ENCODE measurements at regions not wholly inside any gene's neighbourhood (a gene's known extent, or its start where the extent isn't known, plus 50 kb on each side); places are given as distances from the start of the nearest gene placed in this dataset.

DNA sequence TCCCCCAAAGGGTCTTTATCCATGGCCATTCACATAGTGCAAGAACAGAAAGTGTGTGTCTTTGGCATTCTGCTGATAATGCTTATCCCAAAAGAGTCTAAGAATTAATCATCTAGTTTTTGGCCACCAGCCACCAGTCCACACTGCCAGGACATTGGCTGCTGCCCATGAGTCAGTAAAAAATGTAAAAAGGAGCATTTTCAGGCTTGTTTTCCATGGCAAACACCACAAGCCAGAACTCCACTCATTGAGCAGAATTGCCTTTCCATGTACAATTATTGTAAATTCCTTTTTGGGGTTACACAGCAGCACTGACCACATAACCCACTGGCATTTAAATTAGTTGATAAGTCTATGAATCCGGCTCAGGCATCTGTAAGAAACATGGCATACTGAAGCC, 89.2 kb upstream of the PRDX4 start:
- no peaks in the 10 kb centered on the region for H3K4me1 ChIP-seq
- H3K27me3 ChIP-seq = no peaks in the 10 kb centered on the region
- H3K9me3 ChIP-seq (replicated peaks) = no peaks in the 10 kb centered on the region
- H3K27ac ChIP-seq = no peak overlapping the region
- no peaks in the 10 kb centered on the region for H3K36me3 ChIP-seq
- no peak overlapping the region for H3K4me3 ChIP-seq
- no peak for DNase-seq

DNA sequence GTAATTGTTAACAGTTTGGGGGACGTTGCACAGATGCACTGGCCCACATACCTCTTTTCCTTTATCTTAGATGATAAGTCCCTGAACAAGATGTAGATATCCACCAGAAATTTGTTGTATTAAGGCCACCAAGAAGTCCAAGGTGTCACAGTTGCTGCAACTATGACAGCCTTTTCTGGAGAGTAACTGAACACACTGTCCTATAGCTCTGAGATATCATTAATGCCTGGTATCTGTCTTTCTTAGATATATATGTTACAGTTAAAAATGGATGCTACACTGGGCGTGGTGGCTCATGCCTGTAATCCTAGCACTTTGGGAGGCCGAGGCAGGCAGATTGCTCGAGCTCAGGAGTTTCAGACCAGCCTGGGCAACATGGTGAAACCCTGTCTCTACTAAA, 77.8 kb upstream of the PRDX4 start:
- H3K4me3 ChIP-seq = no peak overlapping the region
- H3K4me1 ChIP-seq = no peaks in the 10 kb centered on the region
- no peak for DNase-seq
- H3K36me3 ChIP-seq = no peaks in the 10 kb centered on the region
- no peaks in the 10 kb centered on the region for H3K9me3 ChIP-seq (replicated peaks)
- no peaks in the 10 kb centered on the region for H3K27me3 ChIP-seq
- H3K27ac ChIP-seq = no peak overlapping the region

DNA sequence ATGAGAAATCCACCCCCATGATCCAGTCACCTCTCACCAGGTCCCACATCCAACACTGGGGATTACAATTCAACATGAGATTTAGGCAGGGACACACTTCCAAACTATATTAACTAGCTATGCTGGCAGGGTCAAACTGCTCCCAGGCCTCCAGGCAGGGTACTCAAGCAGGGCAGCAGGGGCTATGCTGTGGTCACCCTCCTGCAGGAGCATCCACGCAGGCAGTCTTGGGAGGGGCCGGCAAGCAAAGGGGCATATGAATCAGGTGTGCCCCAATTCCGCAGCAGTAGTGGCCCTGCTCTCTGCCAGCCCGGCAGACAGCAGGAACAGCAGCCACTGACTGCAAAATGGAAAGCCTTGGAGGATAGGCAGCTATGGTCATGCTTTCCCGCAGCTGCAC, 74.6 kb upstream of the PRDX4 start:
- Histone ChIP-seq H3K4me3 (no peak overlapping the region), H3K9me3 (replicated peaks) (no peaks in the 10 kb centered on the region), H3K4me1 (no peaks in the 10 kb centered on the region; the same call in 1 of the 2 replicates), H3K27ac (no peak overlapping the region), H3K36me3 (no peaks in the 10 kb centered on the region), H3K27me3 (no peaks in the 10 kb centered on the region)
- DNase-seq = no peak

DNA sequence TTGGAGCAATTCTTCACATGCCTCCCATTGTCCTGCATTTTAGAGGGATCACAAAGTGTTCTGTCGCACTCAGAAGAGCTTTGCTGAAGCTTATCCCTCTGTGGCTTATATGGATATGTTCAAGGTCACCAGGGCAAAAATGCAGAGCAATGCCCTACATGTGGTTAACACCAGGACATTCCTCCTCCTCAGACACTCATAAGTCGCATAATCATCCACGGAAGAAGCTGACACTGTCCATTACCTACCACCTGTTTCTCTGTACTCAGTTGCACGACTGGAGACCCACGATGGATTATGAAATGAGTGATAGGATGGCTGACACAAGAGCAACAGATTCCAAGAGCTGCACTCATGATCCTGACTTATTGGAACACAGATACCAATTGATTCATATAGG, 68.7 kb upstream of the PRDX4 start:
- no peak overlapping the region for H3K4me3 ChIP-seq
- H3K27ac ChIP-seq = no peak overlapping the region
- no peaks in the 10 kb centered on the region for H3K27me3 ChIP-seq
- H3K4me1 ChIP-seq = peaks cover 10% of the 10 kb centered on the region; the same call in 1 of the 2 replicates
- peak; percentile 13 to 52 for DNase-seq
- H3K9me3 ChIP-seq (replicated peaks) = no peaks in the 10 kb centered on the region
- H3K36me3 ChIP-seq = no peaks in the 10 kb centered on the region

DNA sequence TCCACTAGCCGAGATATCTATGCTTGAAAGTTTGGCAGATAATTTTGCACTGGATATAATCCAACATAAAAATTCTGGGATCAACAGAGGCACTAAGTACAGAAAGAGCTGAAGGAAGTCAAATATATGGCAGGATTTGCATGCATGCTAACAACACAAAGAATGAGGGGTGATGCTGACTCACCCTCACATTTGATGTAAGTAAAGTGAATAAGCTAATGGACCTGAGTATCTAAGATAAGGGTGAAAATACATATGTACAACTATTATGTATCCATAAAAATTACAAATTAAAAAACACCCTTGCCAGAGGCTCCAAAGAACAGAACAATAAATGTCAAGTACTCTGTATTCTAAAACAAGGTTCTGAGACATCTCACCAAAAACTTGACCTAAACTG, 63.8 kb upstream of the PRDX4 start:
- H3K36me3 ChIP-seq = no peaks in the 10 kb centered on the region
- H3K27me3 ChIP-seq = no peaks in the 10 kb centered on the region
- no peak overlapping the region for H3K27ac ChIP-seq
- H3K9me3 ChIP-seq (replicated peaks) = no peaks in the 10 kb centered on the region
- DNase-seq = no peak
- H3K4me3 ChIP-seq = no peak overlapping the region
- H3K4me1 ChIP-seq = peaks cover 5% of the 10 kb centered on the region; the same call in 1 of the 2 replicates

DNA sequence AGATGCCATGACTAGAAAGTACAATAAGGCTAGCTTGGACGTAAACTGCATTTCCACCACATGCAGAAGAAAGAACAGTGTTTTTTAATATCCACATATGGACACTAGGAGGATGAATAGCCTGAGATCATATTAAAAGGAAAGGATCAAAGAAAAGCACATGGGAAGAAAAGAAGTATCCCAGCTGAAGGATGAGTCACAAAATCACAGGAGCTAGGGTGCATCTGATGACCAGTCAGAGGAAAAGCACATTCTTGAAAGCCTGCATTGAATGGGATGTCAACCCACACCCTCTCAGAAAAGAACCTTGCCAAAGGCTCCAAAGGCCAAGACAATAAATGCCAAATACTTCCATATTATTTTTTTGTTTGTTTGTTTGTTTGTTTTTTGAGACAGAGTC, 56.8 kb upstream of the PRDX4 start:
- no peaks in the 10 kb centered on the region for H3K36me3 ChIP-seq
- no peaks in the 10 kb centered on the region for H3K27me3 ChIP-seq
- no peak overlapping the region for H3K27ac ChIP-seq
- no peak overlapping the region for H3K4me3 ChIP-seq
- H3K4me1 ChIP-seq = no peaks in the 10 kb centered on the region
- no peak for DNase-seq
- no peaks in the 10 kb centered on the region for H3K9me3 ChIP-seq (replicated peaks)

DNA sequence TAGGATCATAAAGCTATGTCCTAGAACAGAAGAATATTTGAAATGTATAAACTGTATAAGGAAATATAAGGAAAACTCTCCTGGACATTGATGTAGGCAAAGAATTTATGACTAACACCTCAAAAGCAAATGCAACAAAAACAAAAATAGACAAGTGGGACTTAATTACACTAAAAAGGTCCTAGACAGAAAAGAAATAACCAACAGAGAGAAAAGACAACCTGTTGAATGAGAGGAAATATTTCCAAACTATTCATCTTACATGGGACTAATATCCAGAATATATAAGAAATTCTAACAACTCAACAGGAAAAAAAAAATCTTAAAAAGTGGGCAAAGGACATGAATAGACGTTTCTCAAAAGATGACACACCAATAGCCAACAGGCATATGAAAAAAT, 54.4 kb upstream of the PRDX4 start:
- no peaks in the 10 kb centered on the region for H3K36me3 ChIP-seq
- H3K27ac ChIP-seq = no peak overlapping the region
- H3K9me3 ChIP-seq (replicated peaks) = no peaks in the 10 kb centered on the region
- DNase-seq = no peak
- H3K27me3 ChIP-seq = no peaks in the 10 kb centered on the region
- no peak overlapping the region for H3K4me3 ChIP-seq
- no peaks in the 10 kb centered on the region for H3K4me1 ChIP-seq

DNA sequence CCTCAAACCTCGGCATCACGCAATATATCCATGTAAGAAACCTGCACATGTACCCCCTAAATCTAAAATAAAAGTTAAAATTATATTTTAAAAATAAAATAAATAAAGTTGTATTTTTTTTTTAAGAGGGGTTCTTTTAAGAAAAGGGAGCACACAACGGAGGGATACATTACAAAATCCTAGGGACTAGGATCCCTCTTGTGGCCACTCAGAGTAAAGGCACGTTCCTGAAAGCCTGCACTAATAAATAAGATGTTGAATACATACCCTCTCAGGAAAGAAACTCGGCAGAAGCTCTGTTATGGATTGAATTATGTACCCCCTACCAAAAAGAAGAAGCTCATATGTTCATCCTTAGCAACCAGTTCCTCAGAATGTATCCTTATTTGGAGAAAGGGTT, 50.9 kb upstream of the PRDX4 start:
- H3K9me3 ChIP-seq (replicated peaks) = no peaks in the 10 kb centered on the region
- no peaks in the 10 kb centered on the region for H3K4me1 ChIP-seq
- H3K36me3 ChIP-seq = no peaks in the 10 kb centered on the region
- H3K27ac ChIP-seq = no peak overlapping the region
- H3K27me3 ChIP-seq = no peaks in the 10 kb centered on the region
- H3K4me3 ChIP-seq = no peak overlapping the region
- DNase-seq = peak; percentile 4 to 47
